SK-N-SH treated with all-trans-retinoic acid at 6 μM for 48 hours (cell line): ENCODE measurements at regions not wholly inside any gene's neighbourhood (a gene's known extent, or its start where the extent isn't known, plus 50 kb on each side); places are given as distances from the start of the nearest gene placed in this dataset.

Source experiments
- ARNTL ChIP-seq: fragments of 450-650 bp; formaldehyde crosslinking; IDR thresholded peaks from 2 replicates; pipeline ENCODE4 v1.5.0; 2020; ENCODE audit warnings: low read depth, mild to moderate bottlenecking, moderate library complexity, borderline replicate concordance
- ESRRG ChIP-seq: fragments of 250-450 bp; sonication (Bioruptor Pico); IDR thresholded peaks from 2 replicates; pipeline ENCODE4 v1.6.1; 2021; ENCODE audit warnings: mild to moderate bottlenecking
- OSR1 ChIP-seq: fragments of 250-450 bp; sonication (Bioruptor Pico); IDR thresholded peaks from 2 replicates; pipeline ENCODE4 v1.8.0; 2022; ENCODE audit warnings: moderate library complexity, mild to moderate bottlenecking, inconsistent platforms
- PPARA ChIP-seq: fragments of 250-450 bp; sonication (Bioruptor Pico); IDR thresholded peaks from 2 replicates; pipeline ENCODE4 v1.5.0; 2020; ENCODE audit warnings: mild to moderate bottlenecking, borderline replicate concordance
- RARB ChIP-seq: fragments of 250-450 bp; sonication (Bioruptor Pico); IDR thresholded peaks from 2 replicates; pipeline ENCODE4 v1.8.0; 2021; ENCODE audit warnings: mild to moderate bottlenecking, moderate library complexity
- TOX ChIP-seq: fragments of 250-450 bp; sonication (Bioruptor Pico); IDR thresholded peaks from 2 replicates; pipeline ENCODE4 v1.8.0; 2021; ENCODE audit warnings: mild to moderate bottlenecking, moderate library complexity, borderline replicate concordance
- ZFP3 ChIP-seq: fragments of 250-450 bp; sonication (Bioruptor Pico); IDR thresholded peaks from 2 replicates; pipeline ENCODE4 v1.5.0; 2020; ENCODE audit warnings: mild to moderate bottlenecking, moderate library complexity
- ZNF565 ChIP-seq: fragments of 450-650 bp; formaldehyde crosslinking; conservative IDR thresholded peaks from 2 replicates; pipeline ENCODE4 v1.5.0; 2020; ENCODE audit warnings: low read depth, mild to moderate bottlenecking, moderate library complexity
- ZNF70 ChIP-seq: fragments of 450-650 bp; formaldehyde crosslinking; IDR thresholded peaks from 2 replicates; pipeline ENCODE4 v1.5.0; 2020; ENCODE audit warnings: mild to moderate bottlenecking, moderate library complexity
- TF ChIP-seq, protein P1 (sequence below): fragments of 250-450 bp; sonication (Bioruptor Pico); IDR thresholded peaks from 2 replicates; pipeline ENCODE4 v1.8.0; 2020; ENCODE audit warnings: mild to moderate bottlenecking, moderate library complexity, borderline replicate concordance

- TF ChIP-seq, protein P1, sequence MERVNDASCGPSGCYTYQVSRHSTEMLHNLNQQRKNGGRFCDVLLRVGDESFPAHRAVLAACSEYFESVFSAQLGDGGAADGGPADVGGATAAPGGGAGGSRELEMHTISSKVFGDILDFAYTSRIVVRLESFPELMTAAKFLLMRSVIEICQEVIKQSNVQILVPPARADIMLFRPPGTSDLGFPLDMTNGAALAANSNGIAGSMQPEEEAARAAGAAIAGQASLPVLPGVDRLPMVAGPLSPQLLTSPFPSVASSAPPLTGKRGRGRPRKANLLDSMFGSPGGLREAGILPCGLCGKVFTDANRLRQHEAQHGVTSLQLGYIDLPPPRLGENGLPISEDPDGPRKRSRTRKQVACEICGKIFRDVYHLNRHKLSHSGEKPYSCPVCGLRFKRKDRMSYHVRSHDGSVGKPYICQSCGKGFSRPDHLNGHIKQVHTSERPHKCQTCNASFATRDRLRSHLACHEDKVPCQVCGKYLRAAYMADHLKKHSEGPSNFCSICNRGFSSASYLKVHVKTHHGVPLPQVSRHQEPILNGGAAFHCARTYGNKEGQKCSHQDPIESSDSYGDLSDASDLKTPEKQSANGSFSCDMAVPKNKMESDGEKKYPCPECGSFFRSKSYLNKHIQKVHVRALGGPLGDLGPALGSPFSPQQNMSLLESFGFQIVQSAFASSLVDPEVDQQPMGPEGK (CRISPR knock-in tag): no peak
- no peak for TF ChIP-seq ZNF70
- TF ChIP-seq ZNF565 (CRISPR knock-in tag): no peak
- no peak for TF ChIP-seq ESRRG (CRISPR knock-in tag)
- TF ChIP-seq PPARA (CRISPR knock-in tag): no peak
- no peak for TF ChIP-seq RARB (CRISPR knock-in tag)
- no peak for TF ChIP-seq ZFP3 (CRISPR knock-in tag)
- TF ChIP-seq TOX (CRISPR knock-in tag): no peak
- TF ChIP-seq OSR1 (CRISPR knock-in tag): no peak
- no peak for TF ChIP-seq ARNTL (CRISPR knock-in tag)
Observed at GRCh38 chr14:104383088-104383995, 196.2 kb upstream of the C14orf180 start.
